Upper lobe of left lung (tissue), 6 donors: ENCODE measurements at regions not wholly inside any gene's neighbourhood (a gene's known extent, or its start where the extent isn't known, plus 50 kb on each side); places are given as distances from the start of the nearest gene placed in this dataset.

Source experiments
- ATAC-seq, 2 donors: fragments of 200-7000 bp; cut with Tn5 transposase; one replicate each; pipeline ENCODE4 v1.9.1; 2022; ENCODE audit warnings: mild to moderate bottlenecking in 2 of 2, moderate library complexity in 2 of 2; ENCODE audit not compliant: low FRiP score in 2 of 2
- DNase-seq, 2 donors: peaks; one replicate each; pipeline ENCODE4 v3.0.0-alpha.2; 2019 to 2020
- H3K27ac ChIP-seq, 4 donors: fragments of 200-600 bp; sonication (generic); one replicate each; pipeline ENCODE4 v1.5.1; 2016 to 2019
- H3K27me3 ChIP-seq, 4 donors: fragments of 200-600 bp; sonication (generic); one replicate each; pipeline ENCODE4 v1.5.1; 2017 to 2019
- H3K36me3 ChIP-seq, 4 donors: fragments of 200-600 bp; sonication (generic); one replicate each; pipeline ENCODE4 v1.5.1; 2016 to 2019
- H3K4me1 ChIP-seq, 4 donors: fragments of 200-600 bp; sonication (generic); one replicate each; pipeline ENCODE4 v1.5.1; 2018 to 2019
- H3K4me3 ChIP-seq, 4 donors: fragments of 200-600 bp; sonication (generic); one replicate each; pipeline ENCODE4 v1.5.1; 2017 to 2019; ENCODE audit warnings: mild to moderate bottlenecking in 2 of 4, moderate library complexity in 1 of 4
- H3K9me3 ChIP-seq, 4 donors: fragments of 200-600 bp; sonication (generic); one replicate each; pipeline ENCODE4 v1.5.1; 2018 to 2019
- CTCF ChIP-seq, 6 experiments: fragments of 450-650 bp in 4 of 6; fragments of 200-600 bp in 2 of 6; sonication (generic) in 2 of 6; IDR thresholded peaks; one replicate each; pipeline ENCODE4 v1.5.1; 2016 to 2019; ENCODE audit warnings: antibody characterized with exemption in 6 of 6
- EP300 ChIP-seq, 4 donors: sonication (generic); formaldehyde crosslinking; IDR thresholded peaks; one replicate each; pipeline ENCODE4 v1.5.1; 2017; ENCODE audit warnings: antibody characterized with exemption in 4 of 4, control low read depth in 2 of 4
- POLR2A ChIP-seq, 4 donors: fragments of 450-650 bp; IDR thresholded peaks; one replicate each; pipeline ENCODE4 v1.5.1; 2016 to 2017; ENCODE audit warnings: antibody characterized with exemption in 4 of 4, mild to moderate bottlenecking in 2 of 4
- POLR2AphosphoS5 ChIP-seq, 2 donors: sonication (generic); formaldehyde crosslinking; IDR thresholded peaks; one replicate each; pipeline ENCODE4 v1.5.1; 2017; ENCODE audit warnings: antibody characterized with exemption in 2 of 2
- WGBS, 2 donors: methylation state at CpG; one replicate each; pipeline ENCODE4 v1.1.5; 2017 to 2018; 5-methylcytosine and 5-hydroxymethylcytosine counted together
- donor health status: DM: no; HTN: no; CAD: no; lungs with moderate emphysema.
- donor health status: DM: no; HTN: yes; CAD: no; lungs with severe emphysema.

GRCh38 chr13:107119989-107120881, 552.3 kb upstream of the ARGLU1 start:
- no peaks in the 10 kb centered on the region for H3K27me3 ChIP-seq
- 79 to 84% methylated on average over 7 of the region's 7 CpGs for WGBS, 2 donors
- no peaks in the 10 kb centered on the region for H3K36me3 ChIP-seq
- H3K9me3 ChIP-seq, result no peaks in the 10 kb centered on the region
- DNase-seq (no peak), ATAC-seq (no peak)
- H3K4me1 ChIP-seq, result peaks cover 0 to 4% (median 0%) of the 10 kb centered on the region in 4 donors
- H3K27ac ChIP-seq, result no peak overlapping the region
- TF ChIP-seq POLR2AphosphoS5 (IDR thresholded peaks at IDR 0.05) (no peak), POLR2A (IDR thresholded peaks at IDR 0.05) (no peak), EP300 (IDR thresholded peaks at IDR 0.05) (no peak), CTCF (IDR thresholded peaks at IDR 0.05) (no peak)
- no peak overlapping the region for H3K4me3 ChIP-seq

- no peak overlapping the region for H3K27ac ChIP-seq
- DNase-seq (no peak), ATAC-seq (no peak)
- no peak overlapping the region for H3K4me3 ChIP-seq
- no peak for TF ChIP-seq POLR2A (IDR thresholded peaks at IDR 0.05)
- no peak for TF ChIP-seq EP300 (IDR thresholded peaks at IDR 0.05)
- TF ChIP-seq CTCF (IDR thresholded peaks at IDR 0.05), result no peak
- no peaks in the 10 kb centered on the region for H3K36me3 ChIP-seq
- WGBS, 2 donors, result 64 to 77% methylated on average over 5 of the region's 5 CpGs
- no peaks in the 10 kb centered on the region for H3K9me3 ChIP-seq
- H3K4me1 ChIP-seq, result no peaks in the 10 kb centered on the region
- H3K27me3 ChIP-seq, result no peaks in the 10 kb centered on the region
Measured at GRCh38 chr13:107118506-107118905, 550.6 kb upstream of the ARGLU1 start.

- Histone ChIP-seq H3K4me1 (no peaks in the 10 kb centered on the region), H3K4me3 (no peak overlapping the region), H3K27ac (no peak overlapping the region), H3K36me3 (no peaks in the 10 kb centered on the region), H3K27me3 (no peaks in the 10 kb centered on the region), H3K9me3 (no peaks in the 10 kb centered on the region)
- peak in 1 of 2 donors; percentile 3 for DNase-seq
- peak in 1 of 2 donors; percentile 22 for ATAC-seq
- no peak for TF ChIP-seq EP300 (IDR thresholded peaks at IDR 0.05)
- no peak for TF ChIP-seq POLR2AphosphoS5 (IDR thresholded peaks at IDR 0.05)
- TF ChIP-seq POLR2A (IDR thresholded peaks at IDR 0.05), result no peak
- TF ChIP-seq CTCF (IDR thresholded peaks at IDR 0.05), result no peak
- WGBS, 2 donors, result 80 to 89% methylated on average over 15 of the region's 15 CpGs
Measured at GRCh38 chr13:107117327-107118012, 549.5 kb upstream of the ARGLU1 start.

GRCh38 chr13:107113387-107113786, 545.5 kb upstream of the ARGLU1 start:
- no peaks in the 10 kb centered on the region for H3K36me3 ChIP-seq
- no peaks in the 10 kb centered on the region for H3K4me1 ChIP-seq
- no peak for ATAC-seq
- no peak for DNase-seq
- TF ChIP-seq EP300 (IDR thresholded peaks at IDR 0.05), result no peak
- no peak for TF ChIP-seq CTCF (IDR thresholded peaks at IDR 0.05)
- no peak for TF ChIP-seq POLR2A (IDR thresholded peaks at IDR 0.05)
- TF ChIP-seq POLR2AphosphoS5 (IDR thresholded peaks at IDR 0.05), result no peak
- H3K9me3 ChIP-seq, result peaks cover 0 to 4% (median 2%) of the 10 kb centered on the region in 4 donors
- H3K27me3 ChIP-seq, result no peaks in the 10 kb centered on the region
- H3K4me3 ChIP-seq, result no peak overlapping the region
- WGBS, 2 donors, result 85 to 90% methylated on average over 1 of the region's 1 CpG
- no peak overlapping the region for H3K27ac ChIP-seq
